Stimulated activated CD4-positive, alpha-beta T cell treated with anti-CD3 and anti-CD28 coated beads, Interleukin-2, amount 100 ng/mL, for 4 hours (primary cell): ENCODE measurements at regions not wholly inside any gene's neighbourhood (a gene's known extent, or its start where the extent isn't known, plus 50 kb on each side); places are given as distances from the start of the nearest gene placed in this dataset.

ENCODE experiments used
- DNase-seq: peaks from one replicate; pipeline ENCODE4 v3.0.0-alpha.2; 2020; ENCODE audit warnings: low read depth

DNA sequence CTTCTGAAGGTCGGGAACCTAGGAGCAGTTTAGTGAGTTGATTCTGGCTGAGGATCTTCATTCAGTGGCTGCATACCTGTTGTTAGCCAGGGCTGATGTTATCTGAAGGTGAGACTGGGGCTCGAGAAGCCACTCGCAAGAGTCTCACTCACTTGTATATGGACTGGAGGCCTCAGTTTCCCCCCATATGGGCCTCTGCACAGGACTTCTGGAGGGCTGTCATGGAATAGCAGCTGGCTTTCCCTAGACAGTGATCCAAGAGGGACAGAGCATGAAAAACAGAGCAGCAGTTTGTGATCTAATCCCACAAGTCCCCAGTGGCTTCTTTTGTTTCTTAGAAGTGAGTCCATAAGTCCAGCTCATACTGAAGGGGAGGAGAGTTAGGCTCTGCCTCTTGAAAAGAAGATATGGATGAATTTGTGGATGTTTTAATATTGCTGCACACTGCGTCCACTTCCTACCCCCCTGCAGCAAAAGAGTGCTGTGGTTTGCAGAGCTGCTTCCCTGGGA is 623.4 kb downstream of the CDH26 start:
- DNase-seq: no peak

DNA sequence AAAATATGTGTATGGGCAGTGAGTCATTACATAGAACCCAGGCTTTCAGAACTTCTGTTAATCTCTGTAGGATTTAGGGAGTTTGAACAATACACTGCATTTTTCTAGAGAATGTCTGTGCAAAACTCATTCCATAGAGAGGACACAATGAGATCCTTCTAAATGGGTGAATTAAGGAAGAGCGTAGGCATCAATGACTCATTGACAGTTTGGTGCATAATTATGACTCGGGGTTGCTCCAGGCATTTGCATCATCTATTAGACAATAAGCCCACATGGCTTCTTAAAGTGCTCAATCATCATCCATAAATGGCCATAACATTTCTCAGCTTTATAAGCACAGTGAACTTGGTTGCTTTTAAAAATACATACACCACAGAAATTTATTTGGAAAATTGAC is 625.5 kb downstream of the CDH26 start:
- no peak for DNase-seq

DNA sequence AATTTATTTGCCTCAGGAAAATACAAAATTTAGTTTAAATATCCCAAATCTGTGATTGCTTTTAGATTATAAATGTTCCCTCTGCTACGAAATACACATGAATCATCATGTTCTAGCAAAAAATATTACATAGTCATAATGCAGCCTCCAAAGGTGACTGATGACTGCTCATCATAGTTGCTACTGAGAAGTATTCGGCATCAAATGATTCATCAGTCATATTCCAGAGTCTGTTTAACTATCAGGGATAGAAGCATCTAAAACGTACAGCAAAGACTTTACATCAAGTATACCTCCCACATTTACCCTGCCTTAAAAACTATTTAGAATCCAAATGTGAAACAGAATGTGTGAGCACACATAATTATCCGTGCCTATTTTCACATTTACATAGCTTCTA is 626.0 kb downstream of the CDH26 start:
- no peak for DNase-seq

DNA sequence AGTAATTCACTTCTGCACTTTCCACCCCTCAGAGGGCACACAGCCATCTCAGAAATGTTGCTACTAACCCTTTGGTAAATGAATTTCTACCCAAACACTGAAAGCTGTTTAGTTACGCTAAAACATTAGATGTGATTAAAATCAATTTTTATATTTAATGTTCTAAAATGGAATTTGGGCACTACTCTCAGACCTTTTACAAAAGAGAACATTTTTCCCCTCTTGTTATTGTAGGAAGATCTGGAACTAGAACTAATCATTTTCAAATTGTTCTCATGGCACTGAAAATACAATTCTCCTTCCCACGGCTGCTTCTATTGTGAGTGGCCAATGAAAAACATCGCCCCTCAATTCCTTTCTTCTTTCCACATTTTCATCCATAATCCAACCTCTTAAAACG is 627.4 kb downstream of the CDH26 start:
- no peak for DNase-seq

DNA sequence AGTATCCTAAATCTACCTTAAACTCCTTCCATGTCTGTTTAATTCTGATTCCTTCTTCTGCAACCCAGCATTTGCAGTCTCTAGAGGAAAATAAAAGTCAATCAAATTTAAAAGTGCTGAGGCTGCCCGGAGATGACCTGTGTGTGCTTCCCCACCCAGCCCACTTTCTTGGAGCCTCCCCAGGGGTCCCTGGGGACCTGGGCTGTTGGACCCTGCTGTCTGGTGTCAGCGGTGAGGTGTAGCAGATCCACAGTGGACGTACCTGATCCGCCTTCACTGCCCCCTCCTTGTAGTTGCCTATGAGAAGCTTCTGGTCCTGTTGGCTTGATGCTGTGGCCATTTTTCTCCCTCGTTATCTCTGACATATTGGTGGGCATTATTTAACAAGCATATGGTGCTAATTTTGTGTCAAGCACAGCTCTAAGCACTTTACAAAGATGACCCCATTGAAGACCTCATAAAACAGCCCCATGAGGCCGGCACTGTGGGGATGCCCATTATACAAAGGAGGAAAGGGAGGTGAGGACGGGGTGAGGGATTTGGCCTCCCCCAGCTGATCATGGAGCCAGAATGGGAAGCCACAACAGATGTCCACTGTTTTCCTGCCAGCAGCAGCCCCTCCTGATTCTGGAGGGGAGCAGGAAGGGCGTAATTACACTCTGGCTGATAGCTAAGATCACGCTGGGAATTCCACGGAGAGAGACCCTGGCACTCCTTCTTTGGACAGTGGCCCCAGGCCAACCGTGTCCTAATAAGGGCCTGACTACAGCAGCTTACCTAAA is 628.2 kb downstream of the CDH26 start:
- no peak for DNase-seq

DNA sequence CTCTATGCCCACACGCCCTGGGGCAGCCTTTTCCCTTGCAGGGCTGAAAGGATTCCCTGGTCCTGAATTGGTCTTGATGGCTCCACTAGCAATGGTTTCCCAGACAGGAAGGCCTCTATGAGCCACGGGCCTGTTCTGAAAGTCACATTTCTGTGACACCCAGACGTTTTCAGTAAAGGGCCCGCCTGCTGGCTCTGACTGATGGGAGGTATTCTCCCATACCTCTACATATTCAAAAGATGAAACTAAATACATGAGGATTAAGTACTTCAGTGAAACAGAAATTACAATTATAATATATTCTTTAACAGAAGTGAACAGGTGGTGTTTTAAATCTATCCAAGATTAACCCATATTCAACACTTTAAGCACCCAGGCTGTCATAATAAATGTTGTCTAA is 629.8 kb downstream of the CDH26 start:
- DNase-seq: no peak

DNA sequence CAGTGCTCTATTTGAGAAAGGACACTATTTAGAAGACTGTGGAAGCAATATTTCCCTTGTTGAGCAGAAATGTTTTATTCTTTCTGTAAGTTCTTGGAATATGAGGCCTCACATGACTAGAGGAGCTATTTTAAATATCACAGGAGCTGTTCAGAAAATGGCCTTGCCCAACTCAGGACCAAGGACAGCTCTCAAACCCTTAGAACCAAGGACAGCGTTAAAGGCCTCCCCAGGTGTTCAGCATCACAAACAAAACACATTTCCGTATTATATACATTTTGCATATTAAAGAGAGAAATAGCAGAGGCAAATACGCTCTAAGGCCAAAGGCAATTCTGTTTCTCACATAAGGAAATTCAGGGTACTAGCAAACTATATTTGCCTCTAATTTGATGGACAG is 631.4 kb downstream of the CDH26 start:
- no peak for DNase-seq

DNA sequence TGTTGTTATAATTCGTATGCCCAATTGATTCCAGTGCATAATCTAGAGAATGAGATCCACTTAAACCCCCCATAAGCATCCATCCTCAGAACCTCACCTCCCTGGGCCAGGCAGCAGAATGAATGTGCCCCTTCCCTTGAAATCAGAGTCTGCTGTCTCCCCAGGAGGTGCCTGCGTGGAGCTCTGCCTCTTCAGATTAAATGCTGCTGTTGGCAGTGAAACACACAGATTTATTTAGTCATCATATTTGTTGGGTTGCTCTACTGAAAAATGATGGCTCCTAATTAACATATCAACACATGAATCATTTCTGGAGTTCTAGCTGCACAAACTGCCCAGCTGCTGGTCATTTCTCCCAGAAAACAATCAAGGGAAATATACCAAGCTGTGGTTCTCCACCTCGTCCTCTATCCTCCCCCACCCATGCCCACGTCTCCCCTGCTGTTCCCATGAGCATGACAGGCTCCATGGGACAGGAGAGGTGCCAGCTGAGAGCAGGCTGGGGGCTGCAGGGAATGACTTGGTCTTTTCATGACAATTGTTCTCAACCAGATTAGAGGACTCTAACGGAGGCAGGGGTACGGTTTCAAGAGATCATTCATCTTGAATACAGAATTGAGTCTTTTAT is 633.1 kb downstream of the CDH26 start:
- no peak for DNase-seq

DNA sequence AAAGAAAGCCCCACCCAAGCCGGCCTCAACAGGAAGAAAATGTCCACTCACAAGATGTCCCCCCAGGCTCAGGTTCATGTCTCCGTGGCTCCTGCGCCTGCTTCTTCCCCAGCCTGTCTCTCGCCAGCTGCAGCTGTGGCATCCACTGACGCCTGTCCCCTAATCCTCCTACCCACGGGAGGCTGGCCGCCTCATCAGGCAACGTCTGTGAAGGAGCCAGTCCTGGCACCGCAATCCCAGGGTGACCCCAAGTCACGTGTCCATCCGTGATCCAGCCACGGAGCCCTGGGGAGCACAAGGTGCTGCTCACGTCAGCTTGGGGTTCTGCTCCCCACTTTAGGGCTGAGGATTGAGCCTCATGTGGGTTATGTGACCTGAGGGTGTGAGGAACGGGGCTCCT is 640.3 kb downstream of the CDH26 start:
- DNase-seq: no peak

DNA sequence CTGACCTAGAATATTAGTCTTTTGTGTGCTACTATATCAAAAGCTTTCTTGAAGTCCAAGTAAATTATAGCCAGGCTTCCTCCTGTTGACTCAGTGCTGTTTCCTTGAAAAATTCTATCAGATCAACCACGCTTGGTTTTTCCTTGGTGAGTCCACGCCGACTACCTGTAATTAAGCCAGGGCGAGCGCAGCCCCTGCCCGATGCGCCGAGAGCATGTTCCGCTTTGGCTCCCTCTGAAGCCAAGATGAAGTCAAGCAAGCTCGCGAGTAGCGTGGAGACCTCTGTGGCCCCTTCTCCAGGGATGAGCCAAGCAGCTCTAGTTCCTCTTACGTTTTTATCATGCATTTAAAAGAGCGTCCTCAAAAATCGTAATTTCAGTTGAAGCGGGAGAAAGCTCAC is 641.2 kb downstream of the CDH26 start:
- DNase-seq: no peak

DNA sequence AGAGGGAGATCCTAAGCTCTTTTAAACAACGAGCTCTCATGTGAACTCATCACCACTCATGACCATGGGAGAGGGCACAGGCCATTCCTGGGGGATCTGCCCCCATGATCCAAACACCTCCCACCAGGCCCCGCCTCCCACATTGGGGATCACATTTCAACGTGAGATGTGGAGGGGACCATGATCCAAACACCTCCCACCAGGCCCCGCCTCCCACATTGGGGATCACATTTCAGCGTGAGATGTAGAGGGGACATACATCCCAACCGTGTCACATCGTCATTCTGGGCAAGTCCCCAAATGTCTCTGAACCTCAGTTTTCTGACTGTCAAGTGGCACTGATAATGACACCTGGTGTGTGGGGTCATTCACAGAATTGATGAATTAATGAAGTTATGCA is 641.8 kb downstream of the CDH26 start:
- no peak for DNase-seq

DNA sequence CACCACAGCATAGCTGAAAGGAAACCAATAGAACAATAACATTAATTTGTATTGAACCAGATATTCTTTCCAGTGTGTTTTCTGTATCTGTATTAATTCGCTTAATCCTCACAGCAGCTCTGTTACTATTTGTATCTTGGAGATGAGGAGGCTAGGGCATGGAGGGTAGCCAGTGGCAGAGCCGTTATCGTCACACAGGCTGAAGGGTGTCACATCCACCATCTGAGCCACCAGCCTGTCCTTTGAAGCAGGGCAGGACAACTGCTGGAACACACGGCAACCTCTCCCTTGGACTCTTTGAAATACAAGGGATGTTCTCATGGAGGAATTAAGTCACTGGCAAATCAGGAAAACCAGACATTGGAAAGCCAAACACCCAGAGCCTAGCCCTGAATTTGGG is 628.0 kb upstream of the CDH4 start:
- DNase-seq: no peak

DNA sequence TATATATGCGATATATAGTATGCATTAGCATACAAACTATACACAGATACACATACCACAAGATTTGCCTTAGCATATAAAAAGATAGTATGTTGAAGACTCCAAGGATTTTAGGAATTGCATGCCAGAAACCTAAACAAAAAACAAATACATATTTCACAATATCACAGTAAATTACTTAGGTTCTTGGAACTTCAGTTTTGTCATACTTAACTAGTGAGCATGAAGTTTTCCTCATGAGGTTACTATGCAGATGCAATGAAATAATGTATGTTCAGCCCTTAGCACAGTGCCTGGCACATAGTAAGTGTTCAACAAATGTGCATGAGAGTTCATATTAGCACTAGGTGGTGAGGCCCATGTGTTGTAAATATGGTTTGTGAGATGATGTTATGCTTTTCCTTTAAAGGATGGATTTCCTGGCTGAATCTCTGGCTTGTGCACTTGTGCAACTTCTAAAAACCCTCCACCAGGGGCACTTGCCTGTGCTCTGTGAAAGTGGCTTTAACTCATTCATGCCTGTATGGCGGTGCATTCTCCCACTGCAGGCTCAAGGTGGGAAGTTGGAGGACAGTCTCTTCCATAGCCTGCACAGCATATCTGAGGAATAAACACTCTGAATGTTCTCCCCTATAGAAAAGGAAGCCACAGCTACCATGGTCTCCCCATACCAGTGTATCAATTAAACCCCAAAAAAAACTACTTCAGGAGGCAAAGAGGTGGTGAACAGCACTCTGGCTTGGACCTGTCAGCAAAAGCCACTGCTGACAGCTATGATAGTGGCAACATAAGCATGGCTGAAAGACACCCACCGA is 624.1 kb upstream of the CDH4 start:
- no peak for DNase-seq

DNA sequence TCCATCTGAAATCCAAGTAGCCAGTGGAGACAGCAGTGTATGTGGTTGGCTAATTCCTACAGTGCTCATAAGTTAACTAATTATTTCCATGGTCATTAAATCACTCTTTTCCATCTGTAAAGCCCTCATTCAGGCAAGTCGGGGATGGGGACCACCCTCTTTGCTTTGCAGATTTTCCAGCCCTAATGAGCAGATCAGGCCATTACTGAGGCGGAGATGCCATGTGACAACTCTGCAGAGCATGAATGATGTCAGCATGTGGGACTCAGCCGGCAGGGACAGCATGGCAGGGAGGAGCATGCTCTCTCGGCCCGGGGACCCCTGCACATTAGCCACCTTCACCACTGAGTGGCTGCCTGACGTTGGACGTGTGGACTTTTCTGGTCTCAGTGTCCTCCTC is 623.3 kb upstream of the CDH4 start:
- no peak for DNase-seq

DNA sequence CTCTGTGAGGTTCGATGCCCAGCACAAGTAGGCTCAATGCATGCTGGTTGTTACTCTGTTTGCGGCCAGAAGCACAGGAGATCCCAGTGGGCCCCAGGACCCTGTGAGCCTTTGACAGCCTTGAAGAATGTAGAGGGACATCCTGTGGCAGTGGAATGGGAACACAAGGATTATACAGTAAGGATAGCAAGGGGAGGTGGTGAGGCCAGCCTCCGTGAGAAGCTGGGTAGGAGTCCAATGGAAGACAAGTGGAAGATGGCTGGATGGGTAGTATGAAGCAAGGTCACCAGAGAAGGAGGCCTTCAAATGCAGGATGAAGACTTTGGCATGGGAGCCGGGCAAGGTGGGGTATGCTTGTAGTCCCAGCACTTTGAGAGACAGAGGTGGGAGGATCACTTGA is 622.9 kb upstream of the CDH4 start:
- no peak for DNase-seq

DNA sequence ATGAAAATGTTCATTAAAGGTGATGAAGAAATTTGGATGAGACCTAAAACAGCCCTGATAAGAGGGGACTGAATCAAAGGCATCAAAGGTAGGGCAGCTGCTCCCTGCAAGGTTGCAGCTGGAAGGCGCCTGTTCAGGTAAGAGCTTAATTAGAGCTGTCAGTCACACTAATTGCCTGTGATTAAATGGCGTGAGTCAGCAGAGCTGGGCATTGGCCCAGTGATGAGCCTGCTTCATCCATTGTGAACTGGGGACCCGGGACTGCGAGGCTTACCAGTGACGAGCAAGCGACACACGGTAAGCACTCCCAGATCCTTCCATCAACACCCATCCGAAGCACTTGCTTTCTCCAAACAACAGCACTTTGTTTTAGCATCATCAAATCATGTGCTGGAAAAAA is 621.5 kb upstream of the CDH4 start:
- DNase-seq: no peak

DNA sequence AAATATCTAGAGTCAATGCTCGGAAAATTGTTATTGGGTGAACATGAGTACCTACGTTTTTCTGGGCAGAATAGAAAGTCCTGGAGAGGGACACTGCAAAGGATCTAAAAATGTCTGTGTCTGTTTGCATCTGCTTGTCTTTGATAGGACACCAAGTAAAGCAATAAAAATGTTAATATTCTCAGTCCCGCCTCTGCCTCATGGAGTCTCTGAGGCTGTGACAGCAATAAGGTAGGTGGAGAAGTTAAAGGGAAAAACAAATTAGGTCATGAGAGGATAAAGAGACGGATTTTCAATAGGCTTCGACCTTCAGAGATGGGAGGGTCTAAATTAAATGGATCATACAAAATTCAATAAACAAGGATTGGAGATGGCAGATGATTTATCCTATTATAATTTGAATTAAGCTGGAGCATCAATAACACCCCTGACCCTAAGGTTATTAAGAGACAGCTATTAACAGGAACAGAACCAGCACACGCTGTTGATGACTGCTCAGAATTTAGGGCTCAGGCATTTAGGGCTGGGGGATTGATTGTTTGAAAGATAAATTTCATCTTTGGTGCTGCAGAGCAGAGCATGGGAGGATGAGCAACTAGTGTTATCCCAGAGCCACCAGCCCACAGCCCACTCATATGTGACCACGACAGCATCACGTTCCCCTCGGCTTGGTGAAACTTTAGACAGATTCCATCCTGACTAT is 620.3 kb upstream of the CDH4 start:
- no peak for DNase-seq

DNA sequence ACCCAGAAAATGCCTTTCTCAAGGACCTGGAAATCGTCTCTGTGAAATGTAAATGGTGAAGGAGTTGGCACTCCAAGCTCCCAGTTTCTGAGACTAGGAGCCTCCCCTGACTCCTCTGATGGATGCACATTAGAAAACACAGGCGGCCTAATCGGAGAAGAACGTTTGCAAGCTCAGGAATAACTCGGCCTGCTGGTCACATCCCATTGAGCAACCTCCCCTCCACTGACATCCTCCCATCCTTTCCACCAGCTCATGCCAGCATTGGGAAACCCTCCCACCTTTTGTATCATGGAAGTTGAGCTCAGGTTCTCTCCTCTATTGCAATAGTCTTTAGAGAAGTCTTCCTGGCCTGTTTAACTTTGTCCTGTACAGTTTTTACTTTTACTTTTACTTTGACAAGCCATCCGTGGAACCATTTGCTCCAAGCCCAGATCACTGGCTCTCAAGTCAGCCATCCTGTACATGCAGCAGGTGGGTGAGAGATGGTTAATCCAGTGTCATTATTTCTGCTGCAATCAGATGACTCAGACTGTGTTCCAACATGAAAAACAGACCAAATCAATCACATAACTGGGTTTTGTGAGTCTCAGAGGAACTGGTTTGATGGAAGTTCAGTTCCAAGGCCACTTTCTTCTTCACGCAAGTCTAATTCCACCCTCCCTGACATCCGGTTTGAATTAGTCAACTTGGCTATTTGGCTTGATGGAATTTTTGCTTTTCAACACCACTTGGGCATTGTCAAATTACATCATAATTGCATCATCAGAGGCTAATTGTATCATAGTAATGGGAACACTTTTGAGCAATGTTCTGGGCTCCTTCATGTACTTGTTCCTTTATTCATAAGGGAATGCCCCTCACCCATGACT is 619.4 kb upstream of the CDH4 start:
- no peak for DNase-seq

DNA sequence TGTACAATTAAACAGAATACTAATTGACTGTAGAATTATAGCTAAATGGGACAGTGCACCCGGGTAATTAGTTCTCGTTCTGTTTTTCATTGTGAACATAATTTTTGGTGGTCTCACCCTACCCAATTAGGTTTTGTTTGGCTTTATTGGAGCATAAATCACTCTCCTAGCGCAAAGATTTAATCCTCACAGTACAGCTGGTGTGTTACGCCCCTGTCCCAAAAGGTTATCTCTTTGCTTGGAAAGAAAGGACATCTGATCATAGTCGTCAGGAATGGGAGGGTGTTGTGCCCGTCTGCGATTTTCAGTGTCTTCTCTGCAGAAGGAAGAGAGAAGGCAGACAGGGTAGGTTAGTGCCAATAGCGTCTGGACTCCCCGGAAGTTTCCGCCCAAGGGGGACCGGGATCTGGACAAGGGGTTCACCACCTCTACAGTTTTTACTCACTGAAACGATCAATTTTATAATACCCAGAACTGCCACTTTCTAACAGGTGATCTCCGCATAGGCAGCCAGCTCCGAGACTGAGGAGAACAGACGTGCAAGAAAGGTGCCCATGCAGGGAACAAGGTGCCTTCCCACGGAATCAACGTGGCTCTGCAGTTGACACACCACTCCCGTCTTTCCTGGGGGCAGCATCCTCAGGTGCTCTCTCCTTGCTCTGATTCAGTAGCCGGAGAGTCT is 617.4 kb upstream of the CDH4 start:
- DNase-seq: no peak

DNA sequence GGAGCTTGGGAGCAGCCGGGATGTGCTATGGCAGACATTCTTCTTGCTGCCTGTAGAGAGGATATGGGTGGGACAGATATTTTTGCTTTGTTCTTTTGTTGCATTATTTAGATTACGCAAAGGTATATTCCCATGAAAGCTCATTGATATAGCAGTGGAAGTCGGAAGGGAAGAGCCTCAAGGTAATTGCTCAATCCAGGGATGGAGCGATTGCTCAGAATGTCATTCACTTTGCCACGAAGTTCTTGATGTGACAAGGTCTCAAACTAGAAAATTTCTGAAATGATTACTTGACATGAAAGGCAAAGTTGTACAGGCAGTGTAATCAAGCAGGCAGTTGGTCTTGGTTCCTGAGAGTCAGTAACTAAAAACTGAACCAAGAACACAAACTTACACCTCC is 615.6 kb upstream of the CDH4 start:
- no peak for DNase-seq

DNA sequence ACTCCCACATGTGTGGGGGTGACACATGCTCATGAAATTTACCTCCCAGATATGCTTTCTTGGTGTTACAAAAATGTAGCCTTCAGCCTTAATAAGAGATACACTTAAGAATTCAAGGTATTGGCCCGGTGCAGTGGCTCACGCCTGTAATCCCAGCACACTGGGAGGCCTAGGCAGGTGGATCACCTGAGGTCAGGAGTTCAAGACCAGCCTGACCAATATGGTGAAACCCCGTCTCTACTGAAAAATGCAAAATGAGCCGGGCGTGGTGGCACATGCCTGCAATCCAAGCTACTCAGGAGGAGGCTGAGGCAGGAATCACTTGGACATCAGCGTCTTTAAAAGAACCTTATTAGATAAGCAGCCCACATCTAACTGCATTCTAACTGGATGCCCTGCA is 614.3 kb upstream of the CDH4 start:
- no peak for DNase-seq
